H1 (cell line): ENCODE measurements at regions not wholly inside any gene's neighbourhood (a gene's known extent, or its start where the extent isn't known, plus 50 kb on each side); places are given as distances from the start of the nearest gene placed in this dataset.

Experiments
- CTCF ChIA-PET: fragments of 300-600 bp; sonication (Branson Sonifier 250); formaldehyde crosslinking; loops from one replicate; lab custom pipeline; 2021; ENCODE audit not compliant: partially characterized antibody; lab: Charles Lee
- POLR2A ChIA-PET: fragments of 300-600 bp; sonication (Branson Sonifier 250); formaldehyde crosslinking; loops from one replicate; lab custom pipeline; 2021; ENCODE audit warnings: inconsistent platforms; ENCODE audit not compliant: partially characterized antibody; lab: Charles Lee
- DNase-seq, 2 experiments: peaks; one replicate each; pipeline versions ENCODE4 v3.0.0 to v3.0.0-alpha.2; 2010 to 2022; ENCODE audit warnings: low spot score in 2 of 2, low read depth in 1 of 2, mixed read lengths in 1 of 2
- FAIRE-seq: peaks from 2 replicates; lab custom pipeline; 2011; peaks lifted over from hg19 to GRCh38; lab: Jason Lieb, UNC
- H2AFZ ChIP-seq: 2 replicates; pipeline ENCODE4 v1.8.1; 2012; ENCODE audit warnings: low read length, inconsistent platforms
- H2AK5ac ChIP-seq: 2 replicates; pipeline ENCODE4 v1.6.1; 2013; ENCODE audit warnings: low read depth, low read length
- H2BK120ac ChIP-seq: replicated peaks from 2 replicates; pipeline ENCODE3; 2013; ENCODE audit warnings: low read depth, low read length, inconsistent platforms
- H2BK12ac ChIP-seq: 2 replicates; pipeline ENCODE4 v1.6.1; 2013; ENCODE audit warnings: low read depth, low read length
- H2BK15ac ChIP-seq: 2 replicates; pipeline ENCODE4 v1.6.1; 2013; ENCODE audit warnings: low read length
- H2BK20ac ChIP-seq: 2 replicates; pipeline ENCODE4 v1.6.1; 2013; ENCODE audit warnings: low read length
- H2BK5ac ChIP-seq: 2 replicates; pipeline ENCODE4 v1.6.1; 2013; ENCODE audit warnings: low read depth, low read length
- H3K14ac ChIP-seq: 2 replicates; pipeline ENCODE4 v1.6.1; 2013; ENCODE audit warnings: inconsistent platforms; ENCODE audit not compliant: insufficient read length
- H3K18ac ChIP-seq: 2 replicates; pipeline ENCODE4 v1.6.1; 2013; ENCODE audit warnings: low read length; ENCODE audit errors: extremely low read depth
- H3K23ac ChIP-seq: 2 replicates; pipeline ENCODE4 v1.6.1; 2013; ENCODE audit warnings: inconsistent platforms; ENCODE audit not compliant: insufficient read length
- H3K23me2 ChIP-seq: 2 replicates; pipeline ENCODE4 v1.6.1; 2013; ENCODE audit warnings: low read depth, low read length
- H3K27ac ChIP-seq: 2 replicates; pipeline ENCODE4 v1.6.1; 2011; ENCODE audit warnings: low read depth, low read length, inconsistent platforms
- H3K27me3 ChIP-seq, 4 experiments: replicated peaks in 1 of 4; 1 replicate in 1 of 4; 2 replicates in 3 of 4; pipeline versions ENCODE4 v1.6.1 to v1.8.1; 2011 to 2013; ENCODE audit warnings: low read length in 3 of 4, mild to moderate bottlenecking in 3 of 4, inconsistent platforms in 2 of 4, mixed read lengths in 2 of 4, moderate library complexity in 1 of 4; ENCODE audit not compliant: control insufficient read depth in 3 of 4, insufficient read depth in 3 of 4; ENCODE audit errors: extremely low read depth in 1 of 4
- H3K36me3 ChIP-seq, 4 experiments: 2 replicates each; pipeline versions ENCODE4 v1.6.1 to v1.8.1; 2011 to 2013; ENCODE audit warnings: mild to moderate bottlenecking in 4 of 4, low read length in 3 of 4, moderate library complexity in 2 of 4, control low read depth in 1 of 4, inconsistent platforms in 1 of 4; ENCODE audit not compliant: insufficient read depth in 4 of 4, control insufficient read depth in 2 of 4
- H3K4ac ChIP-seq: replicated peaks from 2 replicates; pipeline ENCODE3; 2013; ENCODE audit warnings: low read length, low read depth, mixed read lengths, inconsistent platforms; ENCODE audit not compliant: insufficient read length
- H3K4me1 ChIP-seq, 4 experiments: replicated peaks in 1 of 4; 1 replicate in 1 of 4; 2 replicates in 3 of 4; pipeline versions ENCODE4 v1.6.1 to v1.8.1; 2011 to 2013; ENCODE audit warnings: low read length in 3 of 4, inconsistent platforms in 2 of 4, mixed read lengths in 1 of 4; ENCODE audit not compliant: insufficient read depth in 4 of 4, control insufficient read depth in 3 of 4
- H3K4me2 ChIP-seq, 2 experiments: 2 replicates each; pipeline versions ENCODE4 v1.6.1 to v1.8.1; 2011 to 2013; ENCODE audit warnings: low read depth in 2 of 2, low read length in 2 of 2, control low read depth in 1 of 2, inconsistent platforms in 1 of 2, mild to moderate bottlenecking in 1 of 2; ENCODE audit not compliant: insufficient read depth in 1 of 2
- H3K4me3 ChIP-seq, 4 experiments: fragments of 200-600, 300-600 bp in 1 of 4; sonication (generic), shearing (Covaris generic), sonication (Bioruptor Twin) in 1 of 4; 2 replicates each; pipeline versions ENCODE4 v1.5.1 to v1.8.1; 2011 to 2016; ENCODE audit warnings: low read length in 4 of 4, low read depth in 3 of 4, control low read depth in 2 of 4, inconsistent platforms in 2 of 4, mild to moderate bottlenecking in 2 of 4, mixed read lengths in 1 of 4, moderate library complexity in 1 of 4; ENCODE audit not compliant: insufficient read depth in 2 of 4; ENCODE audit errors: extremely low read depth in 1 of 4
- H3K56ac ChIP-seq: replicated peaks from 2 replicates; pipeline ENCODE3; 2013; ENCODE audit warnings: low read depth, mild to moderate bottlenecking, mixed read lengths, low read length, inconsistent platforms; ENCODE audit not compliant: insufficient read length
- H3K79me1 ChIP-seq: 2 replicates; pipeline ENCODE4 v1.6.1; 2013; ENCODE audit warnings: low read depth, low read length, control low read depth
- H3K79me2 ChIP-seq, 2 experiments: 2 replicates each; pipeline versions ENCODE4 v1.6.1 to v1.8.1; 2012 to 2013; ENCODE audit warnings: low read length in 2 of 2, mild to moderate bottlenecking in 2 of 2, inconsistent platforms in 1 of 2; ENCODE audit not compliant: insufficient read depth in 2 of 2, control insufficient read depth in 1 of 2
- H3K9ac ChIP-seq, 4 experiments: replicated peaks in 1 of 4; 1 replicate in 1 of 4; 2 replicates in 3 of 4; pipeline versions ENCODE4 v1.6.1 to v1.8.1; 2011 to 2013; ENCODE audit warnings: low read depth in 3 of 4, low read length in 3 of 4, control low read depth in 2 of 4, mild to moderate bottlenecking in 2 of 4, moderate library complexity in 2 of 4, inconsistent platforms in 1 of 4; ENCODE audit errors: extremely low read depth in 1 of 4
- H3K9me3 ChIP-seq, 2 experiments: 2 replicates each; pipeline versions ENCODE4 v1.6.1 to v1.8.1; 2012 to 2013; ENCODE audit warnings: mild to moderate bottlenecking in 2 of 2, moderate library complexity in 2 of 2, control low read depth in 1 of 2, inconsistent platforms in 1 of 2, low read depth in 1 of 2, low read length in 1 of 2, mixed read lengths in 1 of 2; ENCODE audit not compliant: insufficient read depth in 2 of 2
- H4K20me1 ChIP-seq, 2 experiments: replicated peaks in 1 of 2; 2 replicates each; pipeline versions ENCODE3 to v1.8.1; 2011 to 2013; ENCODE audit warnings: inconsistent platforms in 2 of 2, low read length in 2 of 2, mild to moderate bottlenecking in 1 of 2; ENCODE audit not compliant: insufficient read depth in 2 of 2, control insufficient read depth in 1 of 2
- H4K5ac ChIP-seq: 2 replicates; pipeline ENCODE4 v1.6.1; 2013; ENCODE audit warnings: low read length, low read depth, mixed read lengths, inconsistent platforms; ENCODE audit not compliant: insufficient read length
- H4K8ac ChIP-seq: 2 replicates; pipeline ENCODE4 v1.8.0; 2013; ENCODE audit warnings: mild to moderate bottlenecking, moderate library complexity, low read length, inconsistent platforms; ENCODE audit not compliant: insufficient read depth; ENCODE audit errors: extremely low read depth
- H4K91ac ChIP-seq: replicated peaks from 2 replicates; pipeline ENCODE3; 2013; ENCODE audit warnings: low read length, mixed read lengths, inconsistent platforms; ENCODE audit not compliant: insufficient read length
- CBX5 ChIP-seq: fragments of 300-800, 300-1000 bp; sonication (generic); IDR thresholded peaks from 2 replicates; pipeline ENCODE4 v1.7.1; 2016; ENCODE audit warnings: antibody characterized with exemption, low read length, low read depth
- FOSL1 ChIP-seq: IDR thresholded peaks from 2 replicates; pipeline ENCODE4 v1.6.1; 2011; ENCODE audit warnings: mild to moderate bottlenecking, low read depth, low read length, moderate library complexity; ENCODE audit not compliant: insufficient read depth
- GABPA ChIP-seq: IDR thresholded peaks from 2 replicates; pipeline ENCODE4 v1.6.1; 2011; ENCODE audit warnings: mild to moderate bottlenecking, low read length, moderate library complexity, borderline replicate concordance; ENCODE audit not compliant: insufficient read depth
- JUND ChIP-seq: IDR thresholded peaks from 2 replicates; pipeline ENCODE4 v1.6.1; 2011; ENCODE audit warnings: mild to moderate bottlenecking, improper control_type of control experiment, low read length
- KDM4A ChIP-seq: IDR thresholded peaks from one replicate; pipeline ENCODE4 v1.7.1; 2012; ENCODE audit warnings: low read depth, mild to moderate bottlenecking, moderate library complexity, low read length, inconsistent platforms; ENCODE audit not compliant: severe bottlenecking
- PHF8 ChIP-seq: fragments of 200-600 bp; sonication (generic); conservative IDR thresholded peaks from 2 replicates; pipeline ENCODE4 v1.7.1; 2012; ENCODE audit warnings: low read depth, mild to moderate bottlenecking, inconsistent platforms, low read length, moderate library complexity
- RXRA ChIP-seq: IDR thresholded peaks from 2 replicates; pipeline ENCODE4 v1.6.1; 2011; ENCODE audit warnings: low read depth, mild to moderate bottlenecking, low read length, moderate library complexity; ENCODE audit not compliant: insufficient read depth
- SP1 ChIP-seq: IDR thresholded peaks from 2 replicates; pipeline ENCODE4 v1.6.1; 2011; ENCODE audit warnings: low read depth, low read length
- SP4 ChIP-seq: IDR thresholded peaks from 2 replicates; pipeline ENCODE4 v1.6.1; 2012; ENCODE audit warnings: low read length, inconsistent platforms
- SRF ChIP-seq: IDR thresholded peaks from 2 replicates; pipeline ENCODE4 v1.6.1; 2011; ENCODE audit warnings: mild to moderate bottlenecking, low read depth, low read length, moderate library complexity
- TEAD4 ChIP-seq: IDR thresholded peaks from 2 replicates; pipeline ENCODE4 v1.6.1; 2012; ENCODE audit warnings: low read depth, low read length, inconsistent platforms, mixed read lengths
- USF2 ChIP-seq: IDR thresholded peaks from 2 replicates; pipeline ENCODE4 v1.6.1; 2011; ENCODE audit warnings: low read length, improper control_type of control experiment
- WGBS, 2 experiments: shearing (Covaris generic) in 1 of 2; methylation state at CpG; one replicate each; pipeline versions ENCODE4 v1.1.6 to v1.1.7; 2013 to 2015; ENCODE audit warnings: low lambda C conversion rate in 2 of 2, mixed read lengths in 2 of 2, inconsistent platforms in 1 of 2, low coverage in 1 of 2, missing lambda C conversion rate in 1 of 2; ENCODE audit not compliant: insufficient replicate concordance in 2 of 2, insufficient coverage in 1 of 2, insufficient read length in 1 of 2; ENCODE audit errors: extremely low coverage in 1 of 2, missing lambda C conversion rate in 1 of 2; 5-methylcytosine and 5-hydroxymethylcytosine counted together

- H3K9me3 ChIP-seq = no peaks in the 10 kb centered on the region
- H3K23ac ChIP-seq = no peak overlapping the region
- H3K27me3 ChIP-seq = no peaks in the 10 kb centered on the region; a peak in 1 of 7 replicates
- 0 out of 2 replicates have a peak overlapping the region, but pooled peaks have one; percentile 68 for H2BK12ac ChIP-seq
- H3K79me1 ChIP-seq = no peaks in the 10 kb centered on the region
- 0 out of 2 replicates have a peak overlapping the region, but pooled peaks have one; percentile 64 for H2BK20ac ChIP-seq
- POLR2A ChIA-PET = interaction anchor here (0.8 to 1.0 kb wide), 2 partner anchors 16 to 37 kb away, joined by 3 read pairs; no protein-coding TSS in a partner anchor
- no peak overlapping the region for H2BK15ac ChIP-seq
- no peak overlapping the region for H2BK5ac ChIP-seq
- FAIRE-seq (no peak), DNase-seq (no peak)
- H3K4me3 ChIP-seq = no peak overlapping the region
- no peak overlapping the region for H4K5ac ChIP-seq
- no peaks in the 10 kb centered on the region for H3K36me3 ChIP-seq
- peak overlapping the region; percentile 30 for H2BK120ac ChIP-seq
- H3K14ac ChIP-seq = no peak overlapping the region
- no peak overlapping the region; a peak in 1 of 7 replicates for H3K9ac ChIP-seq
- H3K4me2 ChIP-seq = no peak overlapping the region
- H4K8ac ChIP-seq = no peak overlapping the region
- no peak overlapping the region for H3K56ac ChIP-seq
- H3K18ac ChIP-seq = no peak overlapping the region; the same call in 1 of the 2 replicates
- H2AFZ ChIP-seq = no peak overlapping the region
- H3K79me2 ChIP-seq = no peaks in the 10 kb centered on the region
- CTCF ChIA-PET = interaction anchor here (0.8 to 2.2 kb wide), 2 partner anchors 9 to 21 kb away, joined by 3 to 8 read pairs; no protein-coding TSS in a partner anchor
- H4K91ac ChIP-seq = no peak overlapping the region
- H3K4me1 ChIP-seq = peaks cover 4 to 18% (median 7%) of the 10 kb centered on the region in 4 experiments; a peak in 5 of 7 replicates
- peak overlapping the region; percentile 33 for H3K4ac ChIP-seq
- peaks cover 3% of the 10 kb centered on the region; the same call in 1 of the 2 replicates for H3K23me2 ChIP-seq
- 74% methylated on average over 8 of the region's 8 CpGs; no CpG with 5 or more reads in 1 of the 2 experiments for WGBS, 2 experiments
- no peaks in the 10 kb centered on the region for H4K20me1 ChIP-seq
- TF ChIP-seq FOSL1 = no peak
- no peak for TF ChIP-seq SRF
- TF ChIP-seq SP1 = no peak
- no peak for TF ChIP-seq SP4
- TF ChIP-seq TEAD4 = no peak
- no peak for TF ChIP-seq JUND
- TF ChIP-seq RXRA = no peak
- TF ChIP-seq PHF8 = no peak
- no peak for TF ChIP-seq USF2
- no peak for TF ChIP-seq KDM4A
- no peak for TF ChIP-seq GABPA
- no peak for TF ChIP-seq CBX5
- TF ChIP-seq, all 59 proteins: peak for 0
- H2AK5ac ChIP-seq = no peak overlapping the region
- no peak overlapping the region for H3K27ac ChIP-seq
These were observed 155.2 kb downstream of the TTLL2 start for GRCh38 chr6:167479901-167480648.
